ENCODE measurements at regions not wholly inside any gene's neighbourhood (a gene's known extent, or its start where the extent isn't known, plus 50 kb on each side); places are given as distances from the start of the nearest gene placed in this dataset.
"Not testable (repeated sequence)": the region's sequence is repeated elsewhere in the genome, so short reads cannot be mapped to it uniquely, and the experiment has no call there.

DNA sequence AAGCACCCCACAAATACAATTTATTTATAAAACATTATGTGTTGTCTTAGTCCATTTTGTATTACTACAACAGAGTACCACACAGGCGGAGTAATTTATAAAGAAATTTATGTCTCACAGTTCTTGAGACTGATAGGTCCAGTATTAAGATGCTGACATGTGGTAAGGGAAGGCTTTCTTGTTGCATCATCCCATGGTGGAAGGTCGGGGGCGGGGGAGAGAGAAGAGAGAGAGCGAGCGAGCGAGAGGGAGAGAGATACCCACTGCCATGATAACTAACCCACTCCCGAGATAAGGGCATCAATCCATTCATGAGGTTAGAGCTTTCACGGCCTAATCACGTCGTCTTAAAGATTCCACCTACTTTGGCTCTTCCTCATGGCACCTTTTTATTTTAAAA is 117.8 kb downstream of the KCNJ12 start:
- H3K9me3 ChIP-seq = no peaks in the 10 kb centered on the region
- H3K4me3 ChIP-seq = no peak overlapping the region
- TF ChIP-seq POLR2A (IDR thresholded peaks at IDR 0.05) (no peak), CTCF (IDR thresholded peaks at IDR 0.05) (no peak)
- H3K4me1 ChIP-seq = no peaks in the 10 kb centered on the region
- H3K27me3 ChIP-seq = no peaks in the 10 kb centered on the region
- H3K27ac ChIP-seq = no peak overlapping the region
- intact Hi-C loops (cut with DNase I; ENCODE audit: low total_unique reads) = no loop called here
- no peaks in the 10 kb centered on the region for H3K36me3 ChIP-seq
- DNase-seq = no peak

DNA sequence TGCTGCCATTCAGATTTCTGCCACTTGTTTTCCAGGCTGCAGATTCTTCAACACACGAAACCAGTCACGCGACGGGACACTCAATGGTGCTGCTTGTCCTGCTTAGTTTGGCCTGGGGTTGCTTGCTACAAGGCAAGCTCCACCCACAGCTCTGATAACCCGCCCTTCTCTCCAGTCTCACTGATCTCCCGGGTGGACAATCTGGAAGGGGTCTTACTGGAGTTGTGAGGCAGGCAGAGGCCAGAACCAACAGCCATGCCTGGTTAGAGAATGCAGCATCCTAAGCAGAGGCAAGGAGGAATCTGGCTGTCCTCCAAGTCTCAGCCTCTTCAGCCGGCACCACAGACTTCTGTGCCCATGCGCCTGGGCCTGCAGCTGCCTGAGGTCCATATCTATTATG is 119.1 kb downstream of the KCNJ12 start:
- intact Hi-C loops (cut with DNase I; ENCODE audit: low total_unique reads) = no loop called here
- Histone ChIP-seq H3K4me1 (no peaks in the 10 kb centered on the region), H3K27me3 (no peaks in the 10 kb centered on the region), H3K9me3 (no peaks in the 10 kb centered on the region), H3K36me3 (no peaks in the 10 kb centered on the region), H3K4me3 (no peak overlapping the region), H3K27ac (no peak overlapping the region)
- TF ChIP-seq CTCF (IDR thresholded peaks at IDR 0.05) (no peak), POLR2A (IDR thresholded peaks at IDR 0.05) (no peak)
- no peak for DNase-seq

DNA sequence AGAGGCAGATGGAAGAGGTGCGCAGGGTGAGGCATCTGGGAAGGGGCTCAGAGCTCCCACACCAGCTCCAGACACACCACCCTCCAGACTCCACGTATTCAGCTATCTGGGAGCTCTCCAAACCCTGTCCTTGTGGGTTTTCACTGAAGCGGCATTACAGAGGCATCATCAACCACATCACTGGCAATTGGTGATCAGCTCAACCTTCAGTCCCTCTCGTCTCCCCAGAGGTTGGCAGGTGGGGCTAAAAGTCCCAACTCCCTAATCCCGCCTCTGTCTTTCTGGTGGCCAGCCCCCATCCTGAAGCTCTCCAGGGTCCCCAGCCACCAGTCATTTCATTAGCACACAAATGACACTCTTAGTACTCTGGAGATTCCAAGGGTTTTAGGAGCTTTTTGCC is 123.9 kb downstream of the KCNJ12 start:
- H3K27ac ChIP-seq = no peak overlapping the region
- H3K9me3 ChIP-seq = no peaks in the 10 kb centered on the region
- TF ChIP-seq CTCF (IDR thresholded peaks at IDR 0.05) (no peak), POLR2A (IDR thresholded peaks at IDR 0.05) (no peak)
- intact Hi-C loops (cut with DNase I; ENCODE audit: low total_unique reads) = no loop called here
- no peak overlapping the region for H3K4me3 ChIP-seq
- no peak for DNase-seq
- H3K4me1 ChIP-seq = no peaks in the 10 kb centered on the region
- H3K27me3 ChIP-seq = no peaks in the 10 kb centered on the region
- no peaks in the 10 kb centered on the region for H3K36me3 ChIP-seq

GRCh38 chr17:21501927-21502700 is 126.0 kb downstream of the KCNJ12 start:
- H3K36me3 ChIP-seq; intact Hi-C loops (cut with DNase I; ENCODE audit: low total_unique reads); H3K27ac ChIP-seq; H3K4me3 ChIP-seq; H3K9me3 ChIP-seq; DNase-seq; H3K27me3 ChIP-seq; H3K4me1 ChIP-seq: not testable (repeated sequence)

GRCh38 chr17:21505819-21506815 is 130.0 kb downstream of the KCNJ12 start:
- Histone ChIP-seq H3K27ac (no peak overlapping the region), H3K36me3 (no peaks in the 10 kb centered on the region), H3K27me3 (no peaks in the 10 kb centered on the region), H3K4me3 (no peak overlapping the region), H3K4me1 (no peaks in the 10 kb centered on the region), H3K9me3 (no peaks in the 10 kb centered on the region)
- intact Hi-C loops (cut with DNase I; ENCODE audit: low total_unique reads) = no loop called here
- TF ChIP-seq CTCF (IDR thresholded peaks at IDR 0.05) = no peak
- no peak for DNase-seq

GRCh38 chr17:21507806-21508205 is 131.6 kb downstream of the KCNJ12 start:
- H3K4me3 ChIP-seq; H3K36me3 ChIP-seq; H3K27me3 ChIP-seq; H3K9me3 ChIP-seq; H3K4me1 ChIP-seq; DNase-seq; intact Hi-C loops (cut with DNase I; ENCODE audit: low total_unique reads); H3K27ac ChIP-seq: not testable (repeated sequence)

Measured in uterus (tissue), 3 donors.